Thyroid gland (tissue), 4 donors: ENCODE measurements at regions not wholly inside any gene's neighbourhood (a gene's known extent, or its start where the extent isn't known, plus 50 kb on each side); places are given as distances from the start of the nearest gene placed in this dataset.

Experiments used
- CTCF ChIP-seq, 6 experiments: fragments of 200-600 bp in 3 of 6; fragments of 450-650 bp in 3 of 6; sonication (generic) in 3 of 6; IDR thresholded peaks; one replicate each; pipeline ENCODE4 v1.5.1; 2016 to 2019; ENCODE audit warnings: antibody characterized with exemption in 6 of 6, mild to moderate bottlenecking in 2 of 6, inconsistent platforms in 1 of 6, moderate library complexity in 1 of 6
- POLR2A ChIP-seq, 2 donors: fragments of 450-650 bp; IDR thresholded peaks; one replicate each; pipeline ENCODE4 v1.6.1; 2017; ENCODE audit warnings: antibody characterized with exemption in 2 of 2, mild to moderate bottlenecking in 2 of 2, moderate library complexity in 1 of 2

- TF ChIP-seq CTCF (IDR thresholded peaks at IDR 0.05) (no peak), POLR2A (IDR thresholded peaks at IDR 0.05) (no peak)
Observed at GRCh38 chr6:73956305-73956704, 260.3 kb downstream of the CD109 start.
